NOMO-1 (cell line): ENCODE measurements at regions not wholly inside any gene's neighbourhood (a gene's known extent, or its start where the extent isn't known, plus 50 kb on each side); places are given as distances from the start of the nearest gene placed in this dataset.

Experiments used
- DNase-seq, 2 experiments: peaks; one replicate each; lab custom pipeline; 2025; ENCODE audit not compliant: unreplicated experiment in 2 of 2; lab: John Stamatoyannopoulos, UW

DNA sequence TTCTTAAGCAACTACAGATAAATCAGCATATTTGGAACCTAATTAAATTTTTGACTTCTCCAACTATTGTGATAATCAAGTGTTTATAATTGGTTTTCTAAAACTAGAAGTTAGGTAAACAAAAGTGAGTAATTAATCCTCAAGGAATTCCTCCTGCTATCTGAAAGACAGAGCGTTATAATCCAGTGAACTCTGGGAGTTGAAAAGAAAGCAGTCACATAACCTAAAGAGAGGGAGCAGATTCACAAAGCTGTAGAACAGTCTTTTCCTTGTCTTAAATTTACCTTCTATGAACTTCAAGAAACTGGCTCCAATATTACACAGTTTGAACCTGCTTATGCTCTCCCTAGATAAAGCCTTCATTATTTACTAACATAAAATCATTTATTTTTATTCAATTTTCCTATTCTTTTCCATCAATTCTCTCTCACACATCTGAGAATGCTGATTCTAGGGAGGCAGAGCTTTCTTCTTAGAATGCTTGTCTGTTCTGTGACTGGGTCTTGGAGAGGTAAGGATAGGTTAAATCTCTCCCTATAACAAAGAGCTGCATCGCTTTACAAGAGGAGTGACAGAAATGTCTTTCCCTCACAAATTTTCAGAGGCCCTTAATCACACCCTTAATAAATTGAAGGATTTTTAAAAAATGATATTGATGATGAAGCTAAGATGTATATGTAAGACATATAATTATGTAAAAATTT lies 132.8 kb downstream of the TUSC7 start:
- no peak for DNase-seq

DNA sequence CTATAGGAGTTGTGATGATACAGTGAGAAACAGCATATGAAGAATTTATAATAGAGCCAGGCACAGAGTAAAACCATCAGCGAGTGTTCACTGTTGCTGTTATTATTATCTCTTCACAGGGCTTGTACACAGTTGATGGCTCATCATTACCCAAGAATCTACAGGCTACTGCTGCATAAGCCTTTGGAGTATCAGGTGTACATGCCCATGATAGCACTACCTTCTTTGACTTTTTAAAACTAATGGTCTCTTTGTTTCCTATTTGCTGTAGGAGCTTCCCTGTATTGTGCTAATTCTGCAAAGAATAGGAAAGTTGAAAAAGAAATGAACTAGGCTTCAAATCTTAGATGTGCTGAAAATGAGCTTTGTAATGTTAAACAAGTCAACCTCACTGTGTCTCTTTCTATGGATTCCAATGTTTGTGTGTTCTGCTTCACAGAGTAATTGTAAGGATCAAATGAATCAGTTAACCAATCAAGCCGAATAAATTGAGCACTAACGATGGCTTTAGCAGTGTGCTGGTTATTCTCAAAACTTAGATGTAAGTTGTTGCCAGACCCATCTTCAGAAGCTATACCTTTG lies 138.8 kb downstream of the TUSC7 start:
- no peak for DNase-seq

DNA sequence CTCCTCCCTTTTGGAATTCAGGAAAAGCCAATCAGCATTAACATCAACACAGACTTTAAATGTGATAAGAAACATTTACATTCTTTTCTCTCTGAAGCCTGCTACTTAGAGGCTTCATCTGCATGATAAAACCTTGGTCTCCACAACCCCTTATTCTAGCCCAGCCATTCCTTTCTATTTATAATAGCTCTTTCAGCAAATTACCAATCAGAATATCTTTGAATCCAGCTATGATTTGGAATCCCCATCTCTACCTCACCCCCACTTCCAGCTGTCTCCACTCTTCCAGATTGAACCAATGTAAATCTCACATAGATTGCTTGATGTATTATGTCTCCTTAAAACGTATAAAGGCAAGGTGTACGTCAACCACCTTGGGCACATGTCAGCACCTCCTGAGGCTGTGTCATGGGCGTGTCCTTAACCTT lies 139.7 kb downstream of the TUSC7 start:
- no peak for DNase-seq

DNA sequence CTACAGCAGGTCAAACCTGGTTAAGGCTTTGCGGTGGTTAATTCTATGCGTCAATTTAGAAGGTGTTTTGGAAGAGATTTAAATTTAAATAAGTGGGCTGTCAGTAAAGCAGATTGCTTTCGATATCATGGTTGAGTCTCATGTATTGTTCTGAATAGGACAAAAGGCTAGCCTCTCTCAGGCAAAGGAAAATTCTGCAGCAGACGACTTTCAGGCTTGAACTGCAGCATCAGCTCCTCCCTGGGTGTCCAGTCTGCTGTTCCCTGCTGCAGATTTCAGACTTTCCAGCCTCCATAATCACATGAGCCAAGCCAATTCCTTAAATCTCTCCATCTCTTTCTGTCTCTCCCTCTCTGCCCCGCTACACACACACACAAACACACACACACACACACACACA lies 143.2 kb downstream of the TUSC7 start:
- DNase-seq = no peak

DNA sequence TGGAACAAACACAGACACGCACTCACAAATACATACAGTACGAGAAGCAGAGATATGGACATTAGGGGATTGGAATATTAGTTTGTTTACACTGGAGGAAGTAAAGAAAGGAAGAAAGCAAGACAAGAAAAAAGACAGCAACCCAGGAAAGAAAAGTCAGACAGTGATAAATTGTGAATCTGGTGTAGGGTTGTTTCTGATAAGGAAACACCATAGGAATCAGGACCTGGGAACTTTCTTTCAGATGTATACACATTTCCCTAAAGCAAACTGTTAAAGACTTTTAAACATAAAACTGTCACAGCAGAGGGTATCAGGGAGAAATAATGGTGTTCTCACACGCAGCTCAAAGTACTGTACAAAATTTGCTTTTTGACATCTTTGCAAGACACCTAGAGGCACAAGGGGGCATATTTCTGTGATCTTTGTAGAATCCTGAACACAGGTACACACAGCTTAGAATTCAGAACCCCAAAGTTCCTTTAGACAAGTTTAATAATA lies 153.7 kb downstream of the TUSC7 start:
- DNase-seq = no peak

DNA sequence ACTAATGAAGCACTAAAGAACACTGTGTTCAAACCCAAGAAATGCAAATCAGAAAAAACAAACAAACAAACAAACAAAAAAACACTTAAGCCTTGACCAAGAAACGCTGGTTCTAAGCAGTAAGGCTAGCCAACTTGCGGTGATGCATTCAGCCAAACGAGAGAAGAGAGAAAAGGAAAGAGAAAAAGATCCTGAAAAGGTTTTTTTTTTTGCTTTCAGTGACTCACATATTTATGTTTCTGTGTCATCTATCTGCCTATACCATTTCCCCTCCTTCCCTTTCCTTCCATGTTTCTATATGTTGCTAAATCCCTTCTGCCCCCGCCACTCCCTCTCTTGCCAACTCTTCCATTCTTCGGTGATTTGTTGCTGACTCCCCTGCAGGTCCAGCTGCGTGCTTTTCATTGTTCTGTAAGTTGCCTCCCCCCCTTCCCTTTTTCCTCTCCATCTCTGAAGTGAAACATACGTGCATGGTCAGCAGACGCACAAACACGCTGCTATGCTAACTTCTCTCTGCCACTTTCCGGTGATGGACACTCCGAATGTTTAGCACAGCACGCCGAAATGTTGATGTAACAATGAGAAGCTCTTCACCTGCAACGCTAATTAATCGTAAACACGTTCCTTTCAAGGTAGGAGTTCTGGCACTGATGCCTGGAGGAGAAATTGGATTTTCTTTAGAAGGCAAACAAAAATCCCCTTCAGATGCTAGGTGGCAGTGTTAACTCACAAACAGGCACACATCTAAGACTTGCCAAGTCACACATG lies 154.4 kb downstream of the TUSC7 start:
- peak; percentile 56 to 68 for DNase-seq

DNA sequence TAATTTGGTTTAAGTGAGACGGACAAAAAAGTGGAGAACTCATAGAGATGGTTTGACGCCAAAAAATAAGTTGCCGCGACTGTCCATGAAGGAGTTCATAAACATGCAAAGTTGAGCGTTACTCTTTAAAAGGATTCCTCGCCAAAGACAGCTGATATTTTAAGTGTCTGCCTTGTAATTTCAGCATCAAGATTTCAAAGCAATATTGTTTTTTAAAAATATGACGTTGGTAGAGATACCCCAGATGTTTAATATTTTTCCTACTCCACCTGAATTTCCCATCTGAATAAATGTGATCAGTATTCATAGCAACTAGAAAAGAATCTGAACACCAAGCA lies 155.0 kb downstream of the TUSC7 start:
- DNase-seq = no peak

DNA sequence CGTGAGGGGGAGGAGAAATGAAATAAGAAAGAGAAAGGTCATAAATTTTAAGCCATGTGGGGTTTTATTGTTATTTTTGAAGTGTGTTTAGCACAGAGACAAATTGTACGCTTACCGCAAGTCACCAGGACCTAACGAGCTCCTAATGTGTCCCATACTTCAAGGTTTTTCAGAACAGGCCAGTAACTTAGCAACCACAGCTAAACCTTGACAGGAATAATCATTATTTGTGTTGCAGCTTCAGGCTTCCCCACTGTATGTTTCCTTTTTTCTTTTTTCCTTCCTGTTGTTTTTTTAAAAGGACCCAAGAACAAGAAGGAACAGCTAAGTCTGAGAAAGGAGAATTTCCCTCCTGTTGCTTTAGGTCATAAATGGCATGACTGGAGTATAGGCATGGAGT lies 160.8 kb downstream of the TUSC7 start:
- no peak for DNase-seq

DNA sequence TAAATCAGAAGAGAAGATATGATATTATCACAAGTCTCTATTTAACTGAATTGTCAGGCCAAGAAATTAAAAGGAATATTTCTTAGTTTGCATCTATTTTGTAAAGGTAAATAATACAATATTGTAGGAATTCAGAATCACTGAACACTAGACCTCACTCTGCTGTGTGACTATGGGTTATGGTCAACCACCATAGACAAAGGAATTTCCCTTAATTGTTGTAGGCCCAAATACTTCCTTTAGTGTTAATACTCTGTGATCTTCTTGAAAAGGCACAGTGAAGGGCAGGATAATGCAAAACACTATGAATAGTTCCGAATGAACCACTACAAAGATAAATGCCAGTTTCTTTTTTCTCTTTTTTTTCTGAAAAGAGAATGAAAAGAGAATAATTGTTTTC lies 162.3 kb downstream of the TUSC7 start:
- no peak for DNase-seq

DNA sequence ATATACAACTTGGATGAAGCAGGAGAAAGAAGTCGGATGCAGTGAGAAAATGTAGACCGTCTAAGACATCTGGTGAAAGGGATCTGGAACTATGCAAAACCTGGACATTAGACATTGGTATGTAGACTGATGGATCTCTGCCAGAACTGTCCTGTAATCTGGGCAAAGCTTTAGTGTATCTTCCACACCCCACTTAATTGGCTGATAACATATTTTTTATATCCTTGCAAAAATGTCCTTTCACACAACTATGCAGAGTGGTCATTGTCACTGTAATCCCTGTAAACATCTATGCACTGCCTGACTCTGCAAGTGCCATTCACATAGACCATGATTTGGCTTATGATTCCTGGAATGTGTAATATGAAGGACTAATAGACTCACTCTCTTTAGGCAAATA lies 163.1 kb downstream of the TUSC7 start:
- DNase-seq = no peak

DNA sequence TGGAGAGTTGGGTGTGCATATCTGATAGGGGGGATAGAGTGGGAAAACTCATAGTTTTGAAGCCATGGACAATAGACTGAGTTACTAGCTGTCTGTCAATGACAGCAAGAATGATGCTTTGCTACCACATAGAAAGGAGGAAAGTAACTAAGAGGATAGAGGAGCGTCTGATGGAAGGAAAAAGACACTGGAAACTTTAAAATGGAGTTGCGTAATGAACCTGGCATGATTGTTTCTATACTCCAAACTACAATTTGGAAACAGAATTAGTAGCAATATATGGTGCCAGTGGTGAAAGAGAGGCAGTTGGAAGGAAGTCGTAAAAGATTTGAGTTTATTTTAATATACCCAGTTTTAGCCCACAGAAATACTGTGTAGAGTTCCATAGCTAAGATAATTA lies 163.6 kb downstream of the TUSC7 start:
- DNase-seq = peak in 1 of 2 experiments; percentile 38

DNA sequence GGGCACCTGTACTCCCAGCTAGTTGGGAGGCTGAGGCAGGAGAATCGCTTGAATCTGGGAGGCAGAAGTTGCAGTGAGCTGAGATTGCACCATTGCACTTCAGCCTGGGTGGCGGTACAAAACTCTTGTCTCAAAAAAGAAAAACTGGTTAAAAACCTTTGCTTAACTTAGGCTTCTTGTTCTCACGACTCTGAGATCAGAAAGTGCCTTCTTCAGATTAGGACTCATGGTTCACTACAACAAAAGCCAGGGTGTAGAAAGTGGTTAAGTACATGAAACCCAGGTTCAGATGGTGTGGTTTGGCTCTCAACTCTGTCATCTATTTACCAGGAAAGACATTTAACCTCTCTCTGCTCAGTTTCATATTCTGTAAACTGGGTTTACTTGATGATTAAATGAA lies 168.4 kb downstream of the TUSC7 start:
- no peak for DNase-seq

DNA sequence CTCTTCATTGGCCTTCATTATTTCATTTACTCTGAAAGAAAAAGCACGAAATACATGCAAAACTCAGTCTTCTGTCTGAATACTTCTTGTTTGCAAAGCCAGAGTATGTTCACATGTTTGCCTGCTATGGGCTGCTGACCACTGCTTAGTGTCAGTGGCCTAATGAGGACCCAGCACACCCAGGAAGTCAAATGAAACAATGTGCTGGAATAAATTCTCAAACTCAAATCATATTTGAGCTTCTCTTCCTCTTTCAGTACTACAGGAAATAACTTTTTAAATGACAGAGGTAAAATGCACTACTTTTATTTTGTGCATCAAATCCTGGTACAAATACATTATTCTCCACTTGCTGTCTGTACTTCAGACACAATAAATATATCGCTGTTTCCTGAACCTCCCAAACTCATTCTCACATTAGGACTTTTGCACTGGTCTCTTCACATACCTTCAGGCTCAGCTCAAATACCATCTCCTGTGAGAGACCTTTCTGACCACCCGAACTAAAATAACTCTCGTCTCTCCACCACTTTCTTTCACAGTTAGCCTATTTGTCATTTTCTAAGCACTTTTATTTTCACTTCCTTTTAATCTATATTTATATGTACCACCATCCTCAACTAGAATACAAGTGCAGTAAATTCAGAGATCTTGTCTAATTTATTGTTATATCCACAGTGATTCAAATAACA lies 176.8 kb downstream of the TUSC7 start:
- DNase-seq = peak; percentile 33 to 63

DNA sequence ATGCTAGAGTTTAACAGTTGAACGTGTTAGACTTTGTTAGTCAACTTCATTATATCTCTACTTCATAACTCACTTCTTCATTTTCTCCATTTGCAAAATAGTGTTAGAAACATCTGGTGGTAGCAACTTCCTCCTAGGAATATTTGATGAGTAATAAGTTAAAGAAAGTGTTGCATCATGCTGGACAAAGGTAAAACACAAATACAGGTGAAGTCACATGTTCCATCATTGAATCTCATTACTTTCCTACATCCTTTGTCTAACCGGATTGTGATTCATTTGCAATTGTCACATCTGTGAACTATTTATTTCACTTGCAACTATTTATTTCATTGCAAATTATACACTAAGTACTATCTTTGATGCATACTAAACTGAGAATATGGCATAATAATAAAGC lies 186.5 kb downstream of the TUSC7 start:
- peak in 1 of 2 experiments; percentile 47 for DNase-seq

DNA sequence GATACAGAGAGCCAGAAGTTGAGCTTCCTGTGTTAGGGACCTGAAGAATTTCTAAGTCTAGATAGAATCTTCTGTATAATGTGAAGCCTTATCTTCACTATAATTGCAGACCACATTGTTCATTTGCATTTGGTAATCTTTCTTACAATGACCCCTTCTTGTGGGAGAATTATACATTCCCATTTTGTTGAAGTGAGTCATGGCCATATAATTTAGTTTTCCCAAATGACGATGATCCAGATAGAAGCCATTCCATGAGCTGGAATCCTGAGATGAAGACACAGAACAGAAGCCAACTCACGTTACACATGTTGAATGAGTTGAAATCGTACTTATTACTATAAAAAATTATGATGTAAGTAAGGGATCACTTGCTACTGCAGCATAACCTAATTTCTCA lies 187.8 kb downstream of the TUSC7 start:
- no peak for DNase-seq

DNA sequence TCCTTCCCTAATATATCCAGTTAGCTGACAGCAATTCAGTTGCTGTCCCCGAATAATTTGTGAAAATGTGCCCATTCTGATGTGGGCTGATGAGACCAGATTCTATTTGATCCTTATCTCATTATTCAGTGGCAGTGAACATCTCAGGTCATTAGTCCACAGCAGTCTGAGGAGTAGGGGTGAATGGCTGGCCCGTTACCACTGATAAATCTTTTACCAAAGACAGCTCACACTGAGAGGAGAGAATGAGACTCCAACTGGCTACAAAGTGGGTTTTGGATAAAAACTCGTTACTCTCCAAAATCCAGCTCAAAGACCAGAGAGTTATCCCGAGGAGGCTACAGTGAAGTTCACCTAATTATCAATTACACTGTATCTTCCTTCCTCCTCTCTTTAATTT lies 189.7 kb downstream of the TUSC7 start:
- DNase-seq = no peak

DNA sequence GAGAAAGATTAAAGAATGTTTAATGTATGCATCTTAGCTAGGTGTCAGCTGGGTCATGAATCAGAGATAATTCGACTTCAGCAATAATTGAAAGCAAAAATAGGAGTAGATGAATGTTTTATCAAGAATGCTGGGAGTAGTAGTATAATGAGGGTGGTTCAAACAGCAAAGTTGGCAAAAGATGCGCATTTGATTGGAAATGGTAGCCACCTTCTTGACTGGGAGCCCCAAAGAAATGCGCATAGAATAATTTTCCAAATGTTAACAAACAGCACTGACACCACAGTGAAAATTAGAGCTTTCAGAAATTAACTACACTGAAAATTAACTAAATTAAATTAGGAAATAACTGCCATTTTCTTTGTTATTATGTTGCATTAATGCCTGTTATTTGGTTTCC lies 195.8 kb downstream of the TUSC7 start:
- no peak for DNase-seq

DNA sequence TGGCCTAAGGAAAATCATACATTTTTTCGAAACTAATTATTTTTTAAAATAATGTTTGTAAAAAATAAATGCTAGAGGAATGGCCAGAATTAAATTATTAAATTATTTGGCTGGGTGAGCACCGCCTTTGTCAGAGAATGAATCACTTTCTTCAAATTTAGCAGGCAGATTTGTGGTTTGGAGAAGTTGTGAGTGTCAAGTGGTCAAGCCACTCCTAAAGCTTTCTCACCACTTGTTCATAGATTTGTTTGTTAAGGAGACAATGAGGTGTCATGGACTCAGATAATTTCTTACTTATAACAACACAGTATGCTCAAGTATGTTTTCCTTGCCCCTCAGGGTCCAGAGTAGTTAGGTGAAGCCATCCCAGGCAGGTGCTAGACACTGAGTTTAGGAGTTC lies 196.2 kb downstream of the TUSC7 start:
- DNase-seq = no peak

DNA sequence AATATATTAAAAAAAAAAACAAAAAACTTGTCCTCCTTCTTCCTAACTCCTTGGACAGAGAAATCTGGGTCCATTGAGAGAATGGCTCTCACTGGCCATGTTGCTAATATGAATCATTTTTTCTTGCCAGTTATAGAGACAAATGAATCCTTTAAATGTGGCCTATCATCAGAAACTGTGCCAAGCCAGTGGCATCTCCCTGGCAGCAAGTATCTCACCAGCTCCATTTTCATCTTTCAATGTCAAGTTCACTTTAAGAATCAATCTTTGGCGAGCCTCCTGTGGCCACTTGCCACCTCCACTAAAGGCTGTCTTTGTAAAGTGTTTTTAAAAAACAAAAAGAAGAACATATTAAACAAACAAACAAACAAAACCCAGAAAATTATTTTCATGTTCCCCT lies 202.5 kb downstream of the TUSC7 start:
- no peak for DNase-seq

DNA sequence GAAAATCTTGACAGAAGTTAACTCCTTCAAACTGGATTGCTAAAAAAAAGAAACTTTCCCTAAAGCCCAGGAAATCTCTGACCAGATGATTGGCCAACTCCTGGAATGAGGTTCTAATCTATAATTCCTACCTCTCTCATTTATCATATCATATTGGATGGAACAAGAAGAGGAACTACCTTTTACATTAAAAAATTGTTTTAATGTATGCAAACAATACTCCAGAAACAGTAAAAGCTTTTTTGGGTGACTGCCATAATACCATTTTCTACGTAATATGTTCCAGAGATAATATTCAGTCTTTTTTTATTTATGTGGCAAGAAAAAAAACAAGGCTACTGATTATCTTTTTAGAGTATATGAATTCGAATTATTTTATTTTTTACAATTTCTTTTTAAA lies 204.4 kb downstream of the TUSC7 start:
- no peak for DNase-seq

DNA sequence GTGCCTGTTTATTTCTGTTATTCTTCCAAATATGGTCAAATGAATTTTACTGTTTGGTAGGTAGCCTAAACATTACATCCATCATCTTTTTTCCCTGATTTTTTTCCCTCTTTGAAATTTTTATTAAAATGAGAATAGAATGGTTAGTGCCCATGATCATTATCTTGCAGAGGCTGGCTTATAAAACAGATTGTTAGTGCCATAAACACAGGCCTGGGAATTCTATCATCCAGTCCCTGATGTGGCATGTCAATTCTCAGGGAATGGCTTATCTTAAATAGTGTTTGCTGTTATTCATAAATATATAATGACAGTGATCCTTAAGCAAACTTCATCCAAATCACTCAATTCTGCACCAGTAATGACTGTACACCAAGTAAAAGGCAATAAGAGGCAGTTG lies 207.3 kb downstream of the TUSC7 start:
- no peak for DNase-seq
